Epithelial cell of proximal tubule (primary cell): ENCODE measurements at regions not wholly inside any gene's neighbourhood (a gene's known extent, or its start where the extent isn't known, plus 50 kb on each side); places are given as distances from the start of the nearest gene placed in this dataset.

ENCODE experiments used
- DNase-seq: peaks from one replicate; pipeline ENCODE4 v3.0.0-alpha.2; 2011; ENCODE audit warnings: low read depth
- H3K4me3 ChIP-seq: 2 replicates; pipeline ENCODE4 v1.5.1; 2011; ENCODE audit warnings: low read depth, mild to moderate bottlenecking, low read length
- CTCF ChIP-seq: conservative IDR thresholded peaks from 2 replicates; pipeline ENCODE4 v1.5.1; 2012; ENCODE audit warnings: low read depth, mild to moderate bottlenecking, low read length

GRCh38 chr21:39056636-39057035 is 126.6 kb downstream of the PSMG1 start:
- H3K4me3 ChIP-seq = no peak overlapping the region
- no peak for DNase-seq
- TF ChIP-seq CTCF = no peak

GRCh38 chr21:39055167-39055767 is 128.0 kb downstream of the PSMG1 start:
- no peak for DNase-seq
- no peak for TF ChIP-seq CTCF
- H3K4me3 ChIP-seq = no peak overlapping the region

- no peak for DNase-seq
- no peak for TF ChIP-seq CTCF
- no peak overlapping the region for H3K4me3 ChIP-seq
Observed at GRCh38 chr21:39054066-39054465, 129.2 kb downstream of the PSMG1 start.

- no peak overlapping the region for H3K4me3 ChIP-seq
- no peak for TF ChIP-seq CTCF
Observed at GRCh38 chr21:39053126-39053525, 130.1 kb downstream of the PSMG1 start.

GRCh38 chr21:39052718-39053117 is 130.5 kb downstream of the PSMG1 start:
- DNase-seq = no peak
- H3K4me3 ChIP-seq = no peak overlapping the region
- no peak for TF ChIP-seq CTCF

More at GRCh38 chr21:39053126-39053525, 130.1 kb downstream of the PSMG1 start:
- no peak for DNase-seq

- no peak for TF ChIP-seq CTCF
- H3K4me3 ChIP-seq = no peak overlapping the region
- peak; percentile 31 for DNase-seq
Observed at GRCh38 chr21:39051588-39051949, 131.7 kb downstream of the PSMG1 start.

GRCh38 chr21:39050841-39051587 is 132.2 kb downstream of the PSMG1 start:
- no peak overlapping the region for H3K4me3 ChIP-seq
- DNase-seq = no peak
- no peak for TF ChIP-seq CTCF
